ENCODE measurements at regions not wholly inside any gene's neighbourhood (a gene's known extent, or its start where the extent isn't known, plus 50 kb on each side); places are given as distances from the start of the nearest gene placed in this dataset.
"Not testable (repeated sequence)": the region's sequence is repeated elsewhere in the genome, so short reads cannot be mapped to it uniquely, and the experiment has no call there.

GRCh38 chr17:30639391-30639790 lies 162.2 kb downstream of the GOSR1 start:
- H3K36me3 ChIP-seq (ENCODE audit: control insufficient read depth, insufficient read depth, low read length); H3K9ac ChIP-seq (ENCODE audit: insufficient read depth, low read length); H3K4me3 ChIP-seq (replicated peaks in 1 of 4; ENCODE audit: control extremely low read depth in 1 of 4, insufficient read depth in 1 of 4, low read depth in 3 of 4, low read length in 4 of 4); DNase-seq (ENCODE audit: low read depth in 2 of 2); H2AFZ ChIP-seq (ENCODE audit: low read length); H3K27me3 ChIP-seq (ENCODE audit: control insufficient read depth, insufficient read depth, low read length); H3K79me2 ChIP-seq (ENCODE audit: control insufficient read depth, insufficient read depth, low read length); H3K4me1 ChIP-seq (ENCODE audit: control insufficient read depth, extremely low read depth, insufficient read depth, low read length); H3K9me3 ChIP-seq (ENCODE audit: control insufficient read depth, insufficient read depth, low read depth, low read length); H3K27ac ChIP-seq (ENCODE audit: insufficient read depth, low read length); H4K20me1 ChIP-seq (ENCODE audit: control insufficient read depth, extremely low read depth, insufficient read depth, low read length); H3K4me2 ChIP-seq (ENCODE audit: extremely low read depth, insufficient read depth, low read length): not testable (repeated sequence)

GRCh38 chr17:30638968-30639367 lies 161.8 kb downstream of the GOSR1 start:
- not testable (repeated sequence) for H3K27me3 ChIP-seq (ENCODE audit: control insufficient read depth, insufficient read depth, low read length); H3K4me2 ChIP-seq (ENCODE audit: extremely low read depth, insufficient read depth, low read length); H3K4me3 ChIP-seq (replicated peaks in 1 of 4; ENCODE audit: control extremely low read depth in 1 of 4, insufficient read depth in 1 of 4, low read depth in 3 of 4, low read length in 4 of 4); H3K79me2 ChIP-seq (ENCODE audit: control insufficient read depth, insufficient read depth, low read length); H3K27ac ChIP-seq (ENCODE audit: insufficient read depth, low read length); H3K9ac ChIP-seq (ENCODE audit: insufficient read depth, low read length); H3K9me3 ChIP-seq (ENCODE audit: control insufficient read depth, insufficient read depth, low read depth, low read length); H2AFZ ChIP-seq (ENCODE audit: low read length); H4K20me1 ChIP-seq (ENCODE audit: control insufficient read depth, extremely low read depth, insufficient read depth, low read length); H3K36me3 ChIP-seq (ENCODE audit: control insufficient read depth, insufficient read depth, low read length); H3K4me1 ChIP-seq (ENCODE audit: control insufficient read depth, extremely low read depth, insufficient read depth, low read length); DNase-seq (ENCODE audit: low read depth in 2 of 2)

- H3K27me3 ChIP-seq (ENCODE audit: control insufficient read depth, insufficient read depth, low read length); H3K27ac ChIP-seq (ENCODE audit: insufficient read depth, low read length); H3K9me3 ChIP-seq (ENCODE audit: control insufficient read depth, insufficient read depth, low read depth, low read length); H3K36me3 ChIP-seq (ENCODE audit: control insufficient read depth, insufficient read depth, low read length); H3K4me3 ChIP-seq (replicated peaks in 1 of 4; ENCODE audit: control extremely low read depth in 1 of 4, insufficient read depth in 1 of 4, low read depth in 3 of 4, low read length in 4 of 4); H4K20me1 ChIP-seq (ENCODE audit: control insufficient read depth, extremely low read depth, insufficient read depth, low read length); H3K79me2 ChIP-seq (ENCODE audit: control insufficient read depth, insufficient read depth, low read length); H3K4me2 ChIP-seq (ENCODE audit: extremely low read depth, insufficient read depth, low read length); H3K9ac ChIP-seq (ENCODE audit: insufficient read depth, low read length); H3K4me1 ChIP-seq (ENCODE audit: control insufficient read depth, extremely low read depth, insufficient read depth, low read length); H2AFZ ChIP-seq (ENCODE audit: low read length); DNase-seq (ENCODE audit: low read depth in 2 of 2): not testable (repeated sequence)
Measured at GRCh38 chr17:30631651-30632050, 154.4 kb downstream of the GOSR1 start.

- not testable (repeated sequence) for DNase-seq (ENCODE audit: low read depth in 2 of 2); H4K20me1 ChIP-seq (ENCODE audit: control insufficient read depth, extremely low read depth, insufficient read depth, low read length); H2AFZ ChIP-seq (ENCODE audit: low read length); H3K9ac ChIP-seq (ENCODE audit: insufficient read depth, low read length); H3K79me2 ChIP-seq (ENCODE audit: control insufficient read depth, insufficient read depth, low read length); H3K36me3 ChIP-seq (ENCODE audit: control insufficient read depth, insufficient read depth, low read length); H3K27ac ChIP-seq (ENCODE audit: insufficient read depth, low read length); H3K4me3 ChIP-seq (replicated peaks in 1 of 4; ENCODE audit: control extremely low read depth in 1 of 4, insufficient read depth in 1 of 4, low read depth in 3 of 4, low read length in 4 of 4); H3K4me1 ChIP-seq (ENCODE audit: control insufficient read depth, extremely low read depth, insufficient read depth, low read length); H3K9me3 ChIP-seq (ENCODE audit: control insufficient read depth, insufficient read depth, low read depth, low read length); H3K4me2 ChIP-seq (ENCODE audit: extremely low read depth, insufficient read depth, low read length); H3K27me3 ChIP-seq (ENCODE audit: control insufficient read depth, insufficient read depth, low read length)
Measured at GRCh38 chr17:30625380-30625779, 148.2 kb downstream of the GOSR1 start.

- H3K4me3 ChIP-seq (replicated peaks in 1 of 4; ENCODE audit: control extremely low read depth in 1 of 4, insufficient read depth in 1 of 4, low read depth in 3 of 4, low read length in 4 of 4); H3K4me2 ChIP-seq (ENCODE audit: extremely low read depth, insufficient read depth, low read length); H3K27ac ChIP-seq (ENCODE audit: insufficient read depth, low read length); H3K36me3 ChIP-seq (ENCODE audit: control insufficient read depth, insufficient read depth, low read length); H2AFZ ChIP-seq (ENCODE audit: low read length); H3K27me3 ChIP-seq (ENCODE audit: control insufficient read depth, insufficient read depth, low read length); DNase-seq (ENCODE audit: low read depth in 2 of 2); H3K4me1 ChIP-seq (ENCODE audit: control insufficient read depth, extremely low read depth, insufficient read depth, low read length); H3K9ac ChIP-seq (ENCODE audit: insufficient read depth, low read length); H3K9me3 ChIP-seq (ENCODE audit: control insufficient read depth, insufficient read depth, low read depth, low read length); H4K20me1 ChIP-seq (ENCODE audit: control insufficient read depth, extremely low read depth, insufficient read depth, low read length); H3K79me2 ChIP-seq (ENCODE audit: control insufficient read depth, insufficient read depth, low read length): not testable (repeated sequence)
Measured at GRCh38 chr17:30624180-30624579, 147.0 kb downstream of the GOSR1 start.

GRCh38 chr17:30609682-30610081 lies 132.5 kb downstream of the GOSR1 start:
- H3K4me3 ChIP-seq (replicated peaks in 1 of 4; ENCODE audit: control extremely low read depth in 1 of 4, insufficient read depth in 1 of 4, low read depth in 3 of 4, low read length in 4 of 4); H3K27ac ChIP-seq (ENCODE audit: insufficient read depth, low read length); H3K9ac ChIP-seq (ENCODE audit: insufficient read depth, low read length); H4K20me1 ChIP-seq (ENCODE audit: control insufficient read depth, extremely low read depth, insufficient read depth, low read length); H2AFZ ChIP-seq (ENCODE audit: low read length); H3K27me3 ChIP-seq (ENCODE audit: control insufficient read depth, insufficient read depth, low read length); H3K4me1 ChIP-seq (ENCODE audit: control insufficient read depth, extremely low read depth, insufficient read depth, low read length); H3K9me3 ChIP-seq (ENCODE audit: control insufficient read depth, insufficient read depth, low read depth, low read length); H3K36me3 ChIP-seq (ENCODE audit: control insufficient read depth, insufficient read depth, low read length); DNase-seq (ENCODE audit: low read depth in 2 of 2); H3K4me2 ChIP-seq (ENCODE audit: extremely low read depth, insufficient read depth, low read length): not testable (repeated sequence)
- H3K79me2 ChIP-seq (ENCODE audit: control insufficient read depth, insufficient read depth, low read length): peaks cover 15% of the 10 kb centered on the region
